OCI-LY3 (cell line): ENCODE measurements at regions not wholly inside any gene's neighbourhood (a gene's known extent, or its start where the extent isn't known, plus 50 kb on each side); places are given as distances from the start of the nearest gene placed in this dataset.

Source experiments
- CTCF ChIP-seq: fragments of 200-600, 300-600 bp; sonication (generic); IDR thresholded peaks from 2 replicates; pipeline ENCODE4 v1.5.1; 2014; ENCODE audit warnings: antibody characterized with exemption, low read length, low read depth
- EZH2phosphoT487 ChIP-seq: fragments of 200-600 bp; shearing (Covaris generic); IDR thresholded peaks from 2 replicates; pipeline ENCODE4 v1.6.1; 2018; ENCODE audit warnings: antibody characterized with exemption, mixed run types, low read depth

- no peak for TF ChIP-seq CTCF
- TF ChIP-seq EZH2phosphoT487, result no peak
Measured at GRCh38 chr1:209191262-209191634, 392.3 kb upstream of the CAMK1G start.
